GM18505 (cell line): ENCODE measurements at regions not wholly inside any gene's neighbourhood (a gene's known extent, or its start where the extent isn't known, plus 50 kb on each side); places are given as distances from the start of the nearest gene placed in this dataset.

Source experiments
- ATAC-seq: cut with Tn5 transposase; IDR thresholded peaks from one replicate; pipeline ENCODE4 v1.9.1; 2021; ENCODE audit not compliant: unreplicated experiment
- POLR2A ChIP-seq: IDR thresholded peaks from 4 replicates; pipeline ENCODE4 v1.6.1; 2011; ENCODE audit warnings: borderline replicate concordance; ENCODE audit not compliant: insufficient read depth, insufficient read length; ENCODE audit errors: extremely low read depth

- no peak for TF ChIP-seq POLR2A
- no peak for ATAC-seq
Observed at GRCh38 chr9:87125819-87126218, 178.5 kb upstream of the GAS1 start.

- no peak for ATAC-seq
- no peak for TF ChIP-seq POLR2A
Observed at GRCh38 chr9:87127543-87127942, 180.2 kb upstream of the GAS1 start.

- TF ChIP-seq POLR2A: no peak
- no peak for ATAC-seq
Observed at GRCh38 chr9:87127978-87128614, 180.8 kb upstream of the GAS1 start.

- TF ChIP-seq POLR2A: no peak
- no peak for ATAC-seq
Observed at GRCh38 chr9:87128844-87129493, 181.7 kb upstream of the GAS1 start.

GRCh38 chr9:87135074-87135473 is 187.8 kb upstream of the GAS1 start:
- no peak for TF ChIP-seq POLR2A
- ATAC-seq: no peak

GRCh38 chr9:87137718-87138117 is 190.4 kb upstream of the GAS1 start:
- ATAC-seq: no peak
- TF ChIP-seq POLR2A: no peak

GRCh38 chr9:87138128-87139040 is 191.1 kb upstream of the GAS1 start:
- no peak for TF ChIP-seq POLR2A
- no peak for ATAC-seq

GRCh38 chr9:87139099-87139730 is 191.9 kb upstream of the GAS1 start:
- ATAC-seq: no peak
- no peak for TF ChIP-seq POLR2A

- no peak for TF ChIP-seq POLR2A
- ATAC-seq: no peak
Observed at GRCh38 chr9:87140142-87140541, 192.8 kb upstream of the GAS1 start.

- ATAC-seq: no peak
- no peak for TF ChIP-seq POLR2A
Observed at GRCh38 chr9:87140605-87141109, 193.4 kb upstream of the GAS1 start.

GRCh38 chr9:87141124-87141523 is 193.8 kb upstream of the GAS1 start:
- TF ChIP-seq POLR2A: no peak
- ATAC-seq: no peak

GRCh38 chr9:87146933-87147332 is 199.6 kb upstream of the GAS1 start:
- TF ChIP-seq POLR2A: no peak

GRCh38 chr9:87147839-87148238 is 200.5 kb upstream of the GAS1 start:
- no peak for ATAC-seq
- no peak for TF ChIP-seq POLR2A

More at GRCh38 chr9:87146933-87147332, 199.6 kb upstream of the GAS1 start:
- no peak for ATAC-seq
